ENCODE measurements at regions not wholly inside any gene's neighbourhood (a gene's known extent, or its start where the extent isn't known, plus 50 kb on each side); places are given as distances from the start of the nearest gene placed in this dataset.
"Not testable (repeated sequence)": the region's sequence is repeated elsewhere in the genome, so short reads cannot be mapped to it uniquely, and the experiment has no call there.

DNA sequence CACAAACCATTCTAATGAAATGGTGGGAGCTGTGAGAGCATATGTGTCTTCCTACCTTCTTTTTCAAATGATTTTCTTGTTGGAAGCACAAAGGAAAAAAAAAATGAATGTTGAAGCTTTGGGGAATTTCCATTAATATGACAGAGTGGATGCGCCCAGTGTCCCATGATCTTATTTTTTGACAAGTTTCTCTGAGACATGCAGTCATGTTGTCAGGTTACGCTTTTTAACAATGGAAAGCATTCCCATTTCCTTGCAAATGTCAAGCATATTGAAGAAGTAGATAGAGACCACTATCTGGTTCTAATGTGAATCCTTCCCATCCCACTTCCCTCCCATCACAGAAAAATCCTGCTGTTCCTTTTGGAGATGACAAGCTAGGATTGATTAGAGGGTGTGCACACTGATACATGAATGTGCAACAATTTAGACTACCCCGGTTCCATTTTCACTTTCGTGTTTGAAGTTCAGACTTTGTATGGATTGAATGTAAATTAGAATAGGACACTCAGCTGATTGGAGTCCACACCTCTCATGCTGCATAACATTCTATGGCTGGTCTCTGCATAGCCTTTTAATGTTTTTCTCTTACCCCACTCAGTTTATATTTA is 919.4 kb downstream of the TLE4 start:
- POLR2A ChIA-PET: no interaction called here
- H3K27me3 ChIP-seq (ENCODE audit: insufficient read depth, low read length, poor library complexity, severe bottlenecking): no peaks in the 10 kb centered on the region
- no peaks in the 10 kb centered on the region for H3K9me3 ChIP-seq (ENCODE audit: low read length)
- H3K36me3 ChIP-seq (ENCODE audit: insufficient read depth, low read length): no peaks in the 10 kb centered on the region
- CTCF ChIA-PET: no interaction called here
- Mint-ChIP-seq H3K36me3 (no peaks in the 10 kb centered on the region), H3K27ac (no peak overlapping the region), H3K4me3 (no peak overlapping the region), H3K4me1 (no peaks in the 10 kb centered on the region), H3K27me3 (no peaks in the 10 kb centered on the region), H3K9me3 (peaks cover 0 to 8% (median 0%) of the 10 kb centered on the region in 5 donors)
- H3K4me1 ChIP-seq (ENCODE audit: insufficient read depth, low read length): no peaks in the 10 kb centered on the region
- H3K27ac ChIP-seq (ENCODE audit: low read depth, low read length): no peak overlapping the region
- DNase-seq: no peak
- H3K4me3 ChIP-seq (ENCODE audit: low read length): no peak overlapping the region

DNA sequence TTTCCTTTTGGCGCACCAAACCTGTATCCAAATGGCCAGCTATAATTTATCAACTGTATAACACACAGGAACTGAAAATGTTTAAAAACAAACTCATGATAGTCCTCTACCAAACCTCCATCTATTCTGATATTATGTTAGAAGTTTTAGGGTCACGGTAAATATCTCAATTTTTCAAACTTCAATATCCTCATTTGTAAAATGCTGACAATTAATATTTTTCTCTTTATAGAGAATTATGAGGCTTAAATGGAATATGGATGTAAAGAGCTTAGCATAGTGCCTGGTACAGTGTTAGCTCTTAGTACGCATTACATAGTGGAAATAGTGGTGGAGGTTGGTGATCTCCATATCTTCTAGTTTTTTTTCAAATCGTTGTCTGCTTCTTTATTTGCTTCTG is 917.6 kb downstream of the TLE4 start:
- Histone ChIP-seq H3K27ac (ENCODE audit: low read depth, low read length) (no peak overlapping the region), H3K4me3 (ENCODE audit: low read length) (no peak overlapping the region), H3K36me3 (ENCODE audit: insufficient read depth, low read length) (no peaks in the 10 kb centered on the region), H3K27me3 (ENCODE audit: insufficient read depth, low read length, poor library complexity, severe bottlenecking) (no peaks in the 10 kb centered on the region), H3K9me3 (ENCODE audit: low read length) (no peaks in the 10 kb centered on the region), H3K4me1 (ENCODE audit: insufficient read depth, low read length) (no peaks in the 10 kb centered on the region)
- H3K27me3 Mint-ChIP-seq: no peaks in the 10 kb centered on the region
- H3K36me3 Mint-ChIP-seq: no peaks in the 10 kb centered on the region
- POLR2A ChIA-PET: no interaction called here
- no peak overlapping the region for H3K27ac Mint-ChIP-seq
- DNase-seq: no peak
- peaks cover 0 to 12% (median 0%) of the 10 kb centered on the region in 5 donors for H3K9me3 Mint-ChIP-seq
- H3K4me3 Mint-ChIP-seq: no peak overlapping the region
- H3K4me1 Mint-ChIP-seq: no peaks in the 10 kb centered on the region
- CTCF ChIA-PET: no interaction called here

DNA sequence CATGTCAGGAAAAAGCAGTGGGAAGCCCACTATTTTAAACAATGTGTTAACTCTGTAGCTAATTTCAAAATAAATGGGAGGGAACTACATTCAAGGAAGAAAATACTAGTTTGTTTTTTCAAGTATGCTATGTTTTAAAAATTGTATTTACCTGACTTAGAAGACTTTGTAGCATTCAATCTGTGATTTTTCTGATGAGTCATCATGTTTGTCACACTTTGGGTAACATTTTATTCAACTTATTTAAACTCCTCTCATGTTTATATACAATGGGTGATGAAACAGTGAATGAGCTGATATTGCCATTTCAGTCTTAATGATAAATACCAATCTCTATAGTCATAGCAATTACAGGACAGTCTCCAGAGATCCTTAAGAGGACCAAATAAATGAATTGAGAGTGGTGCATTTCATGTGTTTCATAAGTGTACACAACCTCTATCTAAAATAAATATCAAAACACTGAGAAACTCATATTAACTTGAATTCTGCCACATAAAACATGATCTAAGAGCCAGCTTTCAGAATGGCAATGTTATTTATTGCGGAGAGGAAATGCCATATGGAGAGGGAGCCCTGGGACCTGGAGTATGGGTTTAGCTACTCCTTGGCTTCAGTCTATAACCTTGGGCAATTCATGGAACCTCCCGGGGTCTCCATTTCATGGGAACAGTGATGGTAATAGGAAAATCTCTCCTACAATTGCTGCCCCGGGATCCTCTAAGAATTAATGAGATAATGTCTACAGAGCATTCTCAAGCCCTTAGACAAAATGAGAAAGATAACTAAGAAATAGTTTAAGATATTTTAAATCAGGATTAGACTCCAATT is 913.9 kb downstream of the TLE4 start:
- no peak overlapping the region for H3K27ac ChIP-seq (ENCODE audit: low read depth, low read length)
- POLR2A ChIA-PET: no interaction called here
- DNase-seq: no peak
- no peaks in the 10 kb centered on the region for H3K27me3 Mint-ChIP-seq
- no peaks in the 10 kb centered on the region for H3K4me1 Mint-ChIP-seq
- H3K27me3 ChIP-seq (ENCODE audit: insufficient read depth, low read length, poor library complexity, severe bottlenecking): no peaks in the 10 kb centered on the region
- H3K36me3 Mint-ChIP-seq: no peaks in the 10 kb centered on the region
- no peak overlapping the region for H3K27ac Mint-ChIP-seq
- H3K36me3 ChIP-seq (ENCODE audit: insufficient read depth, low read length): no peaks in the 10 kb centered on the region
- CTCF ChIA-PET: no interaction called here
- H3K4me1 ChIP-seq (ENCODE audit: insufficient read depth, low read length): no peaks in the 10 kb centered on the region
- no peak overlapping the region for H3K4me3 ChIP-seq (ENCODE audit: low read length)
- peaks cover 1 to 18% (median 7%) of the 10 kb centered on the region in 5 donors for H3K9me3 Mint-ChIP-seq
- H3K4me3 Mint-ChIP-seq: no peak overlapping the region
- H3K9me3 ChIP-seq (ENCODE audit: low read length): no peaks in the 10 kb centered on the region

DNA sequence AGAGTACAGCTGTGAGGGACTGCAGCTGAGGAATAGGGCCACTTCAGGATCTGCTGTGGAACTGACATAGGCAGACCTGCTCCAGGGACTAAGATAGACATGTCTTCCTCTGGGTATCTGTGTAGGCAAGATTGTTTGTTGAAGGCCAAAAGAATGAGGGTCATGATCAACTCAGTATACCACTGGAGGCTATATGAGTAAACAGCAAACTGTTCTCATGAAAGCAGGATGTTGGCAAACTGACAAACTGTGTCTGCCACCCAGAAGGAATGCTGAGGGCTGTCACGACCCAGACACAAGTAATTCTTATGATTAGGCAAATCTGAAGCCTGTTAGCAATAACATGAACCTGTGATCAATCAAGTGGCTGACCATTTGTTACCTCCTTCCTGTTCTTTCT is 910.5 kb downstream of the TLE4 start:
- H3K27me3 Mint-ChIP-seq; H3K4me3 Mint-ChIP-seq; H3K27ac Mint-ChIP-seq; DNase-seq; H3K27ac ChIP-seq (ENCODE audit: low read depth, low read length); H3K4me1 ChIP-seq (ENCODE audit: insufficient read depth, low read length); H3K4me1 Mint-ChIP-seq; H3K36me3 Mint-ChIP-seq; H3K27me3 ChIP-seq (ENCODE audit: insufficient read depth, low read length, poor library complexity, severe bottlenecking); CTCF ChIA-PET; H3K9me3 ChIP-seq (ENCODE audit: low read length); POLR2A ChIA-PET; H3K36me3 ChIP-seq (ENCODE audit: insufficient read depth, low read length); H3K4me3 ChIP-seq (ENCODE audit: low read length): not testable (repeated sequence)
- H3K9me3 Mint-ChIP-seq: peaks cover 6 to 22% (median 12%) of the 10 kb centered on the region in 5 donors

DNA sequence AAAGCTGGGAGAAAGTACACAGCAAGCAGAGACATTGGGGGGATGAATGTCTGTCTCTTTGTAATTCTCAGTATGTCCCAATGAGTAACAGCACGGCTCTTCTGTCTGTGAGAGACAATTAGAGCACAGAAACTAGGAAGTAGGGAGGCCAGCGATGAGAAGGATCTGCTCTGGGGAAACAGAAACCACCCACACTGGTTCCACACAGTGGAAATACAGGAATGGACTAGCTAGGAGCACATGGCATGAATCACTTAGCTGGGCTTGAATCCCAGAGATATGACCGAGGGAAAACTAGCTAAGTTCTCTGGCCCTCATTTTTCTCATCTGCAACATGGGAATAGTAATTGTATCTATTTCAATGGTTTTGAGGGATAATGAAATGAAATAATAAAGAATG is 895.9 kb downstream of the TLE4 start:
- CTCF ChIA-PET: no interaction called here
- Histone ChIP-seq H3K4me3 (ENCODE audit: low read length) (no peak overlapping the region), H3K27ac (ENCODE audit: low read depth, low read length) (no peak overlapping the region)

DNA sequence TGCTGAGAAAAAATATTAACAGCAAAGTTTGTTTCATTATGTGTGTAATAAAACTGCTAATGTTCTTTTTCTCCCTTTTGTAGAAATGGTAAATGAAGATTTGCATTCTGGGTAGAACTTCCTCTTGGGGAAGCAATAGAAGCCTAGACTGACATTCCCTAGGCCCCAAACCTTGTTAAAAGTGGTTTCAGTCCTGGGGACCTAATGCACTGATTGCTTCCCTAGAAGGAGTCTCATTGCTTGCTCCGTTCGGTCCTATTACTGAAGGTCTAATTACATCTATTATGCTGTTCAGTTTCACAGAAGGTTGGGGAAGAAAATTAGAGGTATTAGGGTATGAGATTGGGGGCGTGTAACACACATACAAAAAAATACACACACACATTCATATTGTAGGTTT is 893.8 kb downstream of the TLE4 start:
- Histone ChIP-seq H3K27ac (ENCODE audit: low read depth, low read length) (no peak overlapping the region), H3K4me1 (ENCODE audit: insufficient read depth, low read length) (no peaks in the 10 kb centered on the region), H3K27me3 (ENCODE audit: insufficient read depth, low read length, poor library complexity, severe bottlenecking) (no peaks in the 10 kb centered on the region), H3K4me3 (ENCODE audit: low read length) (no peak overlapping the region), H3K36me3 (ENCODE audit: insufficient read depth, low read length) (no peaks in the 10 kb centered on the region), H3K9me3 (ENCODE audit: low read length) (no peaks in the 10 kb centered on the region)
- H3K4me1 Mint-ChIP-seq: no peaks in the 10 kb centered on the region
- no peak overlapping the region for H3K4me3 Mint-ChIP-seq
- no peak for DNase-seq
- ChIA-PET CTCF (interaction anchor here (0.6 kb wide), 1 partner anchor 1201 kb away, joined by 3 read pairs; no protein-coding TSS in a partner anchor), POLR2A (no interaction called here)
- H3K36me3 Mint-ChIP-seq: no peaks in the 10 kb centered on the region
- peaks cover 2 to 34% (median 4%) of the 10 kb centered on the region in 5 donors for H3K9me3 Mint-ChIP-seq
- no peak overlapping the region for H3K27ac Mint-ChIP-seq
- no peaks in the 10 kb centered on the region for H3K27me3 Mint-ChIP-seq

More for the DNA sequence above, 895.9 kb downstream of the TLE4 start:
- Histone ChIP-seq H3K36me3 (ENCODE audit: insufficient read depth, low read length) (no peaks in the 10 kb centered on the region), H3K4me1 (ENCODE audit: insufficient read depth, low read length) (no peaks in the 10 kb centered on the region), H3K9me3 (ENCODE audit: low read length) (no peaks in the 10 kb centered on the region), H3K27me3 (ENCODE audit: insufficient read depth, low read length, poor library complexity, severe bottlenecking) (no peaks in the 10 kb centered on the region)
- peaks cover 0 to 32% (median 2%) of the 10 kb centered on the region in 5 donors for H3K9me3 Mint-ChIP-seq
- H3K27ac Mint-ChIP-seq: no peak overlapping the region
- H3K27me3 Mint-ChIP-seq: no peaks in the 10 kb centered on the region
- no peak overlapping the region for H3K4me3 Mint-ChIP-seq
- DNase-seq: no peak
- no peaks in the 10 kb centered on the region for H3K36me3 Mint-ChIP-seq
- POLR2A ChIA-PET: no interaction called here
- no peaks in the 10 kb centered on the region for H3K4me1 Mint-ChIP-seq

DNA sequence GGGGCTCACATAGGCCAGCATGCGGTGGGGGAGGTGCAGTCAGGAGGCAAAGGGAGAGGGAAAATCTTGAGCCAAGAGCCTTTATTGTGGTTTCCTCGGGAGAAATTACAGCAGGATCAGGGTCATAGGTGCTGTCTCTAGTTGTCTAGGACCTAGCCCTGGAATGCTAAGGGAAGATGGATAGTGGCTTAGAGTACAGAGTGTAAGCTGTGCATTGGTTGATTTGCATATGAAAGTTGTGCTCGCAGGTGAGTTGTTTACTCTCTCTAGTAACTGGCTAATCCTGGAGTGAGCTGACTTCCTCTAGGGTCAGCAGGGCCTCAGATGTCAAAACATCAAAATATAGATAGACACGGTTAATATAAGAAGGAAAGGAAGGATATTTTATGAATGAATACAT is 877.7 kb downstream of the TLE4 start:
- no peaks in the 10 kb centered on the region for H3K27me3 Mint-ChIP-seq
- Histone ChIP-seq H3K4me1 (ENCODE audit: insufficient read depth, low read length) (no peaks in the 10 kb centered on the region), H3K36me3 (ENCODE audit: insufficient read depth, low read length) (no peaks in the 10 kb centered on the region), H3K27me3 (ENCODE audit: insufficient read depth, low read length, poor library complexity, severe bottlenecking) (no peaks in the 10 kb centered on the region), H3K9me3 (ENCODE audit: low read length) (no peaks in the 10 kb centered on the region), H3K27ac (ENCODE audit: low read depth, low read length) (no peak overlapping the region), H3K4me3 (ENCODE audit: low read length) (no peak overlapping the region)
- POLR2A ChIA-PET: no interaction called here
- peaks cover 5 to 16% (median 9%) of the 10 kb centered on the region in 5 donors for H3K9me3 Mint-ChIP-seq
- no peak overlapping the region for H3K27ac Mint-ChIP-seq
- no peak overlapping the region for H3K4me3 Mint-ChIP-seq
- CTCF ChIA-PET: no interaction called here
- no peak for DNase-seq
- H3K36me3 Mint-ChIP-seq: no peaks in the 10 kb centered on the region
- no peaks in the 10 kb centered on the region for H3K4me1 Mint-ChIP-seq

DNA sequence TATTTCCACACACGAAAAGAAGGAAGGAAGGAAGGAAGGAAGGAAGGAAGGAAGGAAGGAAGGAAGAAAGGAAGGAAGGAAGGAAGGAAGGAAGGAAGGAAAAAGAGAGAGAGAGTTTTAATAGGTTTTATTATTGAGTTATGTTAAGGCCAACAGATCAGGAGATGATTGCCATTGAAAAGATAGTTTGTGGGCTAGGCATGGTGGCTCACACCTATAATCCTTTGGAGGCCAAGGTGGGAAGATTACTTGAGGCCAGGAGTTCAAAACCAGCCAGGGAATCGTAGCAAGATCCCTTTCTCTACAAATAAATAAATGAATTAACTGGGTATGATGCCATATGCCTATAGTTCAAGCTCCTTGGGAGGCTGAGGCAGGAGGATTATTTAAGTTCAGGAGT is 877.2 kb downstream of the TLE4 start:
- Mint-ChIP-seq H3K4me1 (no peaks in the 10 kb centered on the region), H3K4me3 (no peak overlapping the region), H3K27me3 (no peaks in the 10 kb centered on the region), H3K27ac (no peak overlapping the region), H3K9me3 (peaks cover 4 to 16% (median 7%) of the 10 kb centered on the region in 5 donors), H3K36me3 (no peaks in the 10 kb centered on the region)
- Histone ChIP-seq H3K27me3 (ENCODE audit: insufficient read depth, low read length, poor library complexity, severe bottlenecking) (no peaks in the 10 kb centered on the region), H3K36me3 (ENCODE audit: insufficient read depth, low read length) (no peaks in the 10 kb centered on the region), H3K27ac (ENCODE audit: low read depth, low read length) (no peak overlapping the region), H3K4me1 (ENCODE audit: insufficient read depth, low read length) (no peaks in the 10 kb centered on the region), H3K4me3 (ENCODE audit: low read length) (no peak overlapping the region), H3K9me3 (ENCODE audit: low read length) (no peaks in the 10 kb centered on the region)
- DNase-seq: no peak
- ChIA-PET CTCF (no interaction called here), POLR2A (no interaction called here)
